PC-3 (cell line): ENCODE measurements at regions not wholly inside any gene's neighbourhood (a gene's known extent, or its start where the extent isn't known, plus 50 kb on each side); places are given as distances from the start of the nearest gene placed in this dataset.

Source experiments
- EZH2 ChIP-seq: fragments of 300-600 bp; sonication (generic); IDR thresholded peaks from one replicate; pipeline ENCODE4 v1.6.1; 2017; ENCODE audit warnings: antibody characterized with exemption, mild to moderate bottlenecking, low read length; ENCODE audit not compliant: unreplicated experiment
- EZH2phosphoT487 ChIP-seq: fragments of 300-600 bp; sonication (generic); IDR thresholded peaks from 2 replicates; pipeline ENCODE4 v1.6.1; 2018; ENCODE audit warnings: mild to moderate bottlenecking, antibody characterized with exemption, low read length, borderline replicate concordance
- TF ChIP-seq, protein P1 (sequence below): fragments of 300-600 bp; sonication (generic); conservative IDR thresholded peaks from 2 replicates; pipeline ENCODE4 v1.5.1; 2017; ENCODE audit warnings: antibody characterized with exemption, low read depth, mild to moderate bottlenecking, low read length

- TF ChIP-seq, protein P1, sequence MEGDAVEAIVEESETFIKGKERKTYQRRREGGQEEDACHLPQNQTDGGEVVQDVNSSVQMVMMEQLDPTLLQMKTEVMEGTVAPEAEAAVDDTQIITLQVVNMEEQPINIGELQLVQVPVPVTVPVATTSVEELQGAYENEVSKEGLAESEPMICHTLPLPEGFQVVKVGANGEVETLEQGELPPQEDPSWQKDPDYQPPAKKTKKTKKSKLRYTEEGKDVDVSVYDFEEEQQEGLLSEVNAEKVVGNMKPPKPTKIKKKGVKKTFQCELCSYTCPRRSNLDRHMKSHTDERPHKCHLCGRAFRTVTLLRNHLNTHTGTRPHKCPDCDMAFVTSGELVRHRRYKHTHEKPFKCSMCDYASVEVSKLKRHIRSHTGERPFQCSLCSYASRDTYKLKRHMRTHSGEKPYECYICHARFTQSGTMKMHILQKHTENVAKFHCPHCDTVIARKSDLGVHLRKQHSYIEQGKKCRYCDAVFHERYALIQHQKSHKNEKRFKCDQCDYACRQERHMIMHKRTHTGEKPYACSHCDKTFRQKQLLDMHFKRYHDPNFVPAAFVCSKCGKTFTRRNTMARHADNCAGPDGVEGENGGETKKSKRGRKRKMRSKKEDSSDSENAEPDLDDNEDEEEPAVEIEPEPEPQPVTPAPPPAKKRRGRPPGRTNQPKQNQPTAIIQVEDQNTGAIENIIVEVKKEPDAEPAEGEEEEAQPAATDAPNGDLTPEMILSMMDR: no peak
- TF ChIP-seq EZH2 (no peak), EZH2phosphoT487 (no peak)
Observed at GRCh38 chr4:124954046-124954445, 241.5 kb upstream of the ANKRD50 start.
